Neuronal stem cell (in vitro differentiated cells): ENCODE measurements at regions not wholly inside any gene's neighbourhood (a gene's known extent, or its start where the extent isn't known, plus 50 kb on each side); places are given as distances from the start of the nearest gene placed in this dataset.
A peak's percentile ranks its signal among the peaks of the same experiment; 100 is the strongest.

Source experiments
- DNase-seq: peaks from one replicate; pipeline ENCODE4 v3.0.0-alpha.2; 2013; ENCODE audit warnings: low spot score
- H2AFZ ChIP-seq: one replicate; pipeline ENCODE4 v1.6.1; 2013; ENCODE audit warnings: mild to moderate bottlenecking, low read length, inconsistent platforms
- H2AK5ac ChIP-seq: 2 replicates; pipeline ENCODE4 v1.6.1; 2013; ENCODE audit warnings: low read depth, mild to moderate bottlenecking, inconsistent platforms, low read length, moderate library complexity, mixed read lengths
- H2BK120ac ChIP-seq: 2 replicates; pipeline ENCODE4 v1.6.1; 2013; ENCODE audit warnings: low read depth, mild to moderate bottlenecking, inconsistent platforms, low read length, moderate library complexity, mixed read lengths
- H2BK12ac ChIP-seq: one replicate; pipeline ENCODE4 v1.6.1; 2013; ENCODE audit warnings: low read length, inconsistent platforms
- H2BK15ac ChIP-seq: 2 replicates; pipeline ENCODE4 v1.6.1; 2013; ENCODE audit warnings: mild to moderate bottlenecking, low read length, inconsistent platforms, mixed read lengths
- H2BK5ac ChIP-seq: one replicate; pipeline ENCODE4 v1.6.1; 2013; ENCODE audit warnings: inconsistent platforms, mild to moderate bottlenecking, low read length, moderate library complexity
- H3K14ac ChIP-seq: one replicate; pipeline ENCODE4 v1.6.1; 2013; ENCODE audit warnings: low read length, inconsistent platforms
- H3K18ac ChIP-seq: 2 replicates; pipeline ENCODE4 v1.6.1; 2013; ENCODE audit warnings: low read length, inconsistent platforms
- H3K23ac ChIP-seq: 2 replicates; pipeline ENCODE4 v1.6.1; 2013; ENCODE audit warnings: low read depth, mild to moderate bottlenecking, mixed read lengths, low read length, inconsistent platforms; ENCODE audit not compliant: poor library complexity
- H3K27ac ChIP-seq: replicated peaks from 3 replicates; pipeline ENCODE4 v1.5.1; 2013; ENCODE audit warnings: low read length, inconsistent platforms
- H3K27me3 ChIP-seq, 3 experiments: 2 replicates each; pipeline ENCODE4 v1.6.1; 2013; ENCODE audit warnings: low read length in 3 of 3, mild to moderate bottlenecking in 2 of 3, inconsistent platforms in 1 of 3, low read depth in 1 of 3, mixed read lengths in 1 of 3, moderate library complexity in 1 of 3; ENCODE audit not compliant: control insufficient read depth in 3 of 3, insufficient read depth in 3 of 3
- H3K36me3 ChIP-seq, 2 donors: replicated peaks in 1 of 2; 2 replicates each; pipeline ENCODE4 v1.6.1; 2013; ENCODE audit warnings: low read length in 2 of 2; ENCODE audit not compliant: control insufficient read depth in 2 of 2, insufficient read depth in 2 of 2
- H3K4ac ChIP-seq: 2 replicates; pipeline ENCODE4 v1.6.1; 2013; ENCODE audit warnings: inconsistent platforms, mild to moderate bottlenecking, low read length, moderate library complexity
- H3K4me1 ChIP-seq, 2 donors: 1 replicate in 1 of 2; 2 replicates in 1 of 2; pipeline ENCODE4 v1.6.1; 2013; ENCODE audit warnings: low read length in 2 of 2, low read depth in 1 of 2; ENCODE audit not compliant: control insufficient read depth in 2 of 2, insufficient read depth in 1 of 2
- H3K4me2 ChIP-seq: one replicate; pipeline ENCODE4 v1.6.1; 2013; ENCODE audit warnings: mild to moderate bottlenecking, low read length, inconsistent platforms; ENCODE audit not compliant: insufficient read depth, poor library complexity, severe bottlenecking
- H3K4me3 ChIP-seq, 2 donors: 2 replicates each; pipeline ENCODE4 v1.5.1; 2013; ENCODE audit warnings: low read length in 2 of 2, mild to moderate bottlenecking in 2 of 2, inconsistent platforms in 1 of 2, moderate library complexity in 1 of 2
- H3K79me1 ChIP-seq: one replicate; pipeline ENCODE4 v1.6.1; 2013; ENCODE audit warnings: low read depth, mild to moderate bottlenecking, inconsistent platforms, low read length, moderate library complexity
- H3K9ac ChIP-seq: one replicate; pipeline ENCODE4 v1.6.1; 2013; ENCODE audit warnings: mild to moderate bottlenecking, low read depth, low read length, inconsistent platforms; ENCODE audit not compliant: poor library complexity
- H3K9me3 ChIP-seq, 2 donors: replicated peaks in 1 of 2; 2 replicates each; pipeline versions ENCODE3 to v1.6.1; 2013; ENCODE audit warnings: low read length in 2 of 2, mild to moderate bottlenecking in 2 of 2, inconsistent platforms in 1 of 2, low read depth in 1 of 2, mixed read lengths in 1 of 2, moderate library complexity in 1 of 2; ENCODE audit not compliant: control insufficient read depth in 2 of 2, insufficient read depth in 1 of 2
- H4K8ac ChIP-seq: one replicate; pipeline ENCODE4 v1.6.1; 2013; ENCODE audit warnings: low read depth, mild to moderate bottlenecking, inconsistent platforms, low read length, moderate library complexity
- H4K91ac ChIP-seq: one replicate; pipeline ENCODE4 v1.6.1; 2013; ENCODE audit warnings: low read length, low read depth, mild to moderate bottlenecking, inconsistent platforms; ENCODE audit not compliant: poor library complexity
- WGBS, 2 donors: extraction: QIAGEN DNeasy Blood & Tissue Kit; methylation state at CpG; one replicate each; pipeline ENCODE4 v1.1.7; 2013; ENCODE audit warnings: missing lambda C conversion rate in 2 of 2, mixed read lengths in 1 of 2; ENCODE audit not compliant: insufficient read length in 2 of 2, insufficient replicate concordance in 1 of 2; ENCODE audit errors: extremely low coverage in 2 of 2; 5-methylcytosine and 5-hydroxymethylcytosine counted together

- Histone ChIP-seq H3K4me3 (no peak overlapping the region), H3K18ac (no peak overlapping the region), H3K14ac (no peak overlapping the region), H3K9ac (no peak overlapping the region), H2BK5ac (no peak overlapping the region), H3K9me3 (no peaks in the 10 kb centered on the region), H3K27me3 (no peaks in the 10 kb centered on the region), H4K91ac (no peak overlapping the region), H2AFZ (no peak overlapping the region), H2BK15ac (no peak overlapping the region), H3K23ac (no peak overlapping the region), H3K27ac (no peak overlapping the region), H3K79me1 (no peaks in the 10 kb centered on the region), H3K4ac (no peak overlapping the region), H3K36me3 (no peaks in the 10 kb centered on the region), H3K4me1 (peaks cover 0 to 11% of the 10 kb centered on the region in 2 donors), H4K8ac (no peak overlapping the region), H2BK120ac (no peak overlapping the region), H3K4me2 (no peak overlapping the region), H2BK12ac (no peak overlapping the region), H2AK5ac (no peak overlapping the region)
- DNase-seq = no peak
- no CpG with 5 or more reads among the region's 4 CpGs for WGBS, 2 donors
These were observed 228.5 kb upstream of the RASGEF1B start for GRCh38 chr4:81700189-81700588.

- Histone ChIP-seq H3K14ac (no peak overlapping the region), H4K91ac (no peak overlapping the region), H3K4me2 (no peak overlapping the region), H3K27me3 (no peaks in the 10 kb centered on the region), H2BK5ac (no peak overlapping the region), H3K18ac (peak overlapping the region; percentile 63), H3K79me1 (no peaks in the 10 kb centered on the region), H2BK120ac (no peak overlapping the region), H3K4me1 (peaks cover 0 to 11% of the 10 kb centered on the region in 2 donors), H3K9ac (no peak overlapping the region), H2BK12ac (no peak overlapping the region), H2AK5ac (no peak overlapping the region), H4K8ac (no peak overlapping the region), H2BK15ac (no peak overlapping the region), H3K23ac (no peak overlapping the region), H2AFZ (peak overlapping the region; percentile 51), H3K27ac (no peak overlapping the region), H3K4ac (no peak overlapping the region), H3K4me3 (no peak overlapping the region), H3K9me3 (no peaks in the 10 kb centered on the region), H3K36me3 (no peaks in the 10 kb centered on the region)
- no CpG with 5 or more reads among the region's 6 CpGs for WGBS, 2 donors
- DNase-seq = peak; percentile 20
These were observed 227.0 kb upstream of the RASGEF1B start for GRCh38 chr4:81698538-81699296.

DNA sequence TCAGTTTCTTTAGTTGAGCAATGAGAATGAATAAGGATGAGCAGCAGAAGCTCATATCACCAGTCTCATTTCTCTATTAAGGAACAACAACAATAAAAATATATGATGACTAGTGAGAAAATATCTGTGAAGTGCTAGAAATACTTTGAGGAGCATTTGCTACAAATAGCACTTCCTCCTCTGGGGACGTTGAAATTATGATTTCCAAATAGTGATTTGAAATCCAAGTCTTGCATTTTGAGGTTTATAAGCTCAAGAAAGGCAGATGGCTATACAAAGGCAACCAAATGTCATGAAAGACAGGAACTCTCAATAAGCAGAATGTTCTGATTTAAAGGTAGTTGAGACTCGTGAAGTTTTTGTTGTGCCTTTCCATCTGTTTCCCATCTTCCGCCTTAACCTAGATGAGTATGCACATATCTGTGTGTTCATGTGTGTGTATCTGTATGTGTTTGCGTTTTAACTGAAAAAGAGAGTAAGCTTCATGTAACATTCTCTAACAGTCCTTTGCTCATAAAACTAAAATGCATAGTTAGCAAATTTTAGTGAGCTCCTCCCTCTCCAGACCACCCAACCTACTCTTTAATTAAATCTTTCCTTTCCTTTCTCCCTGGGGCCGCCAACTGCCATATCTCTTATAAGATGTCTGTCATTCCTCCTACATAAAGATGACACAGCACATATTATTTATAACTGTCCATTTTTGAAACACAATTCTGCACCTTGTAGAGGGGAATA, 222.6 kb upstream of the RASGEF1B start:
- no peak overlapping the region for H3K4ac ChIP-seq
- no peak overlapping the region for H2AFZ ChIP-seq
- H3K18ac ChIP-seq = no peak overlapping the region
- no peak overlapping the region for H3K4me2 ChIP-seq
- H3K36me3 ChIP-seq = no peaks in the 10 kb centered on the region
- H3K27ac ChIP-seq = no peak overlapping the region
- H4K8ac ChIP-seq = no peak overlapping the region
- no peak overlapping the region for H3K9ac ChIP-seq
- H3K79me1 ChIP-seq = no peaks in the 10 kb centered on the region
- H4K91ac ChIP-seq = no peak overlapping the region
- no peak overlapping the region for H3K23ac ChIP-seq
- peaks cover 0 to 10% of the 10 kb centered on the region in 2 donors for H3K4me1 ChIP-seq
- no peaks in the 10 kb centered on the region for H3K9me3 ChIP-seq
- no peak overlapping the region for H3K4me3 ChIP-seq
- no CpG with 5 or more reads among the region's 5 CpGs for WGBS, 2 donors
- H2BK15ac ChIP-seq = no peak overlapping the region
- H2BK120ac ChIP-seq = no peak overlapping the region
- no peak for DNase-seq
- no peak overlapping the region for H3K14ac ChIP-seq
- no peaks in the 10 kb centered on the region for H3K27me3 ChIP-seq
- no peak overlapping the region for H2BK12ac ChIP-seq
- H2AK5ac ChIP-seq = no peak overlapping the region
- H2BK5ac ChIP-seq = no peak overlapping the region

DNA sequence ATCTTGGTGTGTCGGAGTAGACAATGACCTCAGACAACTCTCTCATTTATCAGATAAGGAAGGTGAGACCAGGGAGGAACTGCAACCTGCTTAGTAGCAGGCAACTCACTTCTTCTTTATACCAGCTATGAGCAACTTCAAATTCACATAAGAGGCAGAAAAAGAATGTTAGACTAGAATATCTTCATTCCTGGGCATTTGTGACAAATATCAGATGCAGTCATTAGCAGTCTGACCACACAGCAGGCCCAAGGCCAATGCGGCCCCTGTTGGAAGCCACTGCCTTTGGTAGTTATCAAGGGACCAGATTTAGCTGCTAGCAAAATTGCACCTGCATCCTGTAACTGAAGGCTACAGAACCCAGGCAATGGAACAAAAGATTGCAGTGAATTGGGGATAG, 219.2 kb upstream of the RASGEF1B start:
- Histone ChIP-seq H3K9me3 (no peaks in the 10 kb centered on the region), H2AFZ (no peak overlapping the region), H3K18ac (no peak overlapping the region), H3K14ac (no peak overlapping the region), H2BK120ac (no peak overlapping the region), H3K4me2 (no peak overlapping the region), H3K79me1 (no peaks in the 10 kb centered on the region), H2AK5ac (no peak overlapping the region), H4K8ac (no peak overlapping the region), H3K23ac (no peak overlapping the region), H3K4me1 (peaks cover 0 to 3% of the 10 kb centered on the region in 2 donors), H3K9ac (no peak overlapping the region), H4K91ac (no peak overlapping the region), H2BK12ac (no peak overlapping the region), H3K4me3 (no peak overlapping the region), H3K27me3 (no peaks in the 10 kb centered on the region), H2BK15ac (no peak overlapping the region), H3K27ac (no peak overlapping the region), H3K4ac (no peak overlapping the region), H3K36me3 (no peaks in the 10 kb centered on the region), H2BK5ac (no peak overlapping the region)
- WGBS, 2 donors = no CpG with 5 or more reads among the region's 2 CpGs
- no peak for DNase-seq
